NCI-H2227 treated with DMSO at 0.1 percent for 48 hours (cell line): ENCODE measurements at regions not wholly inside any gene's neighbourhood (a gene's known extent, or its start where the extent isn't known, plus 50 kb on each side); places are given as distances from the start of the nearest gene placed in this dataset.

Source experiments
- DNase-seq: peaks from one replicate; lab custom pipeline; 2025; lab: John Stamatoyannopoulos, UW

DNA sequence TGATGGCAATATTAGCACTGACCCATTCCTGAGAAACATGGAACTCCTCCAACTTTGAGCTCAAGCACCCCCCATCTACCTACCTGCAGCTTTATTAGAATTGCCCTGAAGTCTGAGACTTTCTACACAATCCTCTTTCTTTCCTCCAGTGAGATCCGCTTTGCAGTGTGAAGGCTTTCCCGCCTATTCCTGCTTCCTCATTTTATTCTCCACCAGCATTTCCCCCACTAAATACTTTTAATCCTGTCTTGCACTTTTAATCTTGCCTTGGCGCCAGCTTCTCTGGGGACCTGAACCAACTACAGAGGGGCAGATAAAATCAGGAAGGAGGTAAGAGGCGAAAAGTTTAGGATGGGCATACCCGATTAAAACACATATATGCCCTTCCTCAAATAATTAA, 178.1 kb upstream of the PRDM1 start:
- DNase-seq, result no peak

- no peak for DNase-seq
These were observed 178.8 kb upstream of the PRDM1 start for GRCh38 chr6:105907301-105907700.

DNA sequence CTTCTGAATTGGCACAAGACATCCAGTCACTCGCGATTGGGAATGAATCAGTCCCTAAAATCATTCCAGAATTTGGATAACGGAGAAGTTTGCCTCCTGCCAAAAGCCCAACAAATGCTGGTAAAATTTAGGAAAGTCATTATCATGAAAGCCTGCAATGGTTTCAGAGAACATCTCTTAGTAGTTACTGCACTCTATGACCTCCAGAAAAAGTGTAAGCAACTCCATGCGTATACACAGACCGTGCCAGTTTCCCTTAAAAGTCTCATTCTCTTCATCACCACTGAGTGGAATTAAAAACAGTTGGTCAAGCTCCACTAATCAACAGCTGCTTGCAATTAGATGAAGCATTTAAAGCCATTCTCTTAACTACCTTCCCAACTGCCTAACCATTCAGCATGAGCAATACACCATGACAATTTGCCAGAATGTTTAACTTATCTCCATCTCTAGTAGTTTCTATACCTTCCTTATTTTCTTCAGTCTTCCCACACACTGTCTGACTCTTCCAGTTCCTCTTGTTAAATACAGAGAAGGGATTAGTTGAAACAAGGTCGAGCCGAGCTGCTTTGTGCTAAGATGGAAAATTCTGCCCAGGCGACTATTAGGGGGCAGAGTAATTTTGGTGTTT, 183.6 kb upstream of the PRDM1 start:
- no peak for DNase-seq

- no peak for DNase-seq
These were observed 184.6 kb upstream of the PRDM1 start for GRCh38 chr6:105901583-105901982.

DNA sequence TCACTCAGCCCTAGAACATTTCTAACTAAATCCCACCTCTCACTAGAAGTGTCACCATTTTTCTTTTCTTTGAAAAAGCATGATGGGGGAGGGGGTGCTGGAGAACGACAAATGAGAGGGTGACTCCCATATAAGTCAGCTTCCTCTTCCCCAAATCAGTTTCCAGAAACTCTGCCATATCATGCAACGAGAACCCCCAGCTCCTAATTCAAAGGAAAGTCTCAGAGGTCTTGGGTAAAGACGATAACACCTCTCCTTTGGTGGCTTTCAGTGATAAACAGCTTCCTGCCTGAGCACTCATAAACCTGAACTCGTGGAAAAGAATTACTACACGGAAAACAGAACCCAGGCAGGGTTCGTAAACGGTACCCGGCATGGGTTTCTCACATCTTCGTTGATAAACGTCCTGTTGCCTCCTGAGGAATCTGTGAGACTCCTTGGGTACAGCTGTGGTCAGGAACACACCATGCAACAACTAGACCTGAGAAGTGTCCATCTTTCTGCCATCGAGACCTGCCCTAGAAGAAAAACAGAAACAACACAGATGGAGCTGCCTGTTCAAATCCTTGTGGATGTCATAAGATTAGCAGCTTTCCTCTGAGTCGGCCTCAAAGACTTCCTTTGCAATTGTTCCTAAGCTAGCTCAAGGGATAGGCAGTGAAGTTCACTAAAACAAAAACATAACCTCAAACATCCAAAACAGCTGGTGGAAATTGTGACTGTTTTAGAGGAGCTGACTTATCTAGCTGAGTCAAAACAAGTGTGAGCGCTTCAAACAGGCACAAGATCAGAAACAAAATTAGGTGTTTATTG, 185.8 kb upstream of the PRDM1 start:
- DNase-seq, result no peak

- DNase-seq, result no peak
These were observed 187.8 kb upstream of the PRDM1 start for GRCh38 chr6:105898286-105898685.

- no peak for DNase-seq
These were observed 189.0 kb upstream of the PRDM1 start for GRCh38 chr6:105897131-105897530.

GRCh38 chr6:105896821-105897095, 189.4 kb upstream of the PRDM1 start:
- DNase-seq, result no peak

GRCh38 chr6:105896052-105896820, 189.9 kb upstream of the PRDM1 start:
- no peak for DNase-seq

DNA sequence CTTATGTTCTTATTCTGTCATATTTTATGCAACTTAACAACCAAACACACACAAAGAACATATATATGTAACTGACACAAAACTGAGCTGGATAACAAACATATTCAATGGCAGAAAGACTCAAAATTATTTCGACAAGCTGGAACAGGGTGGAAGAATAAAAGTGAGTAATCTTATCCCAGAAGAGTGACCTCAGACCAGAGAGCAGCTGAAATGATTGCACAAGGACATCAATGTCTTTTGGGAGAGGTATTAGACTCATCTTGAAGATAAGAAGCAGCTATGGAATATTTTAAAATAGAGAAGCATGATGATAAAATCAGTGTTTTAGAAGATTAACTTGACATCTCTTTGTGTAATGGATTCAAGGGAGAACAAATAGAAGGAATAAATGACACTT, 191.6 kb upstream of the PRDM1 start:
- DNase-seq, result no peak

- no peak for DNase-seq
These were observed 192.4 kb upstream of the PRDM1 start for GRCh38 chr6:105893741-105894140.

DNA sequence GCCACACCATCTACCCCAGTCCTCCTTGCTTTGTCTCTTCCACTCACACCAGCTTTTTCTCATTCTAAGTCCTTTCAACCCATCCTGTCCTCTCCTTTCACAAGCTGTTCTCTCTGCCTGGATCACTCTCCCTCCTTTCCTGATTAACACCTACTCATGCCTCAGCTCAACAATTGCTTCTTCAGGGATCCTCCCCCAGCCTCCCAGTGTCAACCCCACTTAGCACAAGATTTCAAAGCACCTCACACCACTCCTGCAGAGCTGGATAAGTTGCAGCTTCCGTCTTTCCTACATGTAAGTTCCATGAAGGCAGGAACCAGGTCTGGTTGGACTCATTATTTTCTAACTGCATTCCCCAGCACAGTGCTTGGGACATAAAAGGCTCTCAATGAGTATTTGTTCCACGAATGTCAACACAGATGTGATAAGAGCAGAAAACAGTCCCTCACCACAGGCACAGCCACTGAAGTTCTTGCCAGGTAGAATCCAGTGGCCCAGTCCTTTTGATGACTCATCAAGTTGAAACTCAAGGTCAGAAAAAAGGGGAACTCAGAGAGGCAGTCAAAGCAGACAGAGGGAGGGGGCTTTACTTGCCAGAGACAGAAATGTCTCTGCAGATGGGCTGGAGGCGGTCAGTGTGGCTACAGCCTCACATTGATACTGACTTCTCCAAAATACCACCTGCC, 193.4 kb upstream of the PRDM1 start:
- DNase-seq, result no peak

GRCh38 chr6:105890521-105891244, 195.5 kb upstream of the PRDM1 start:
- no peak for DNase-seq

GRCh38 chr6:105889902-105890301, 196.2 kb upstream of the PRDM1 start:
- DNase-seq, result no peak

- no peak for DNase-seq
These were observed 199.2 kb upstream of the PRDM1 start for GRCh38 chr6:105886814-105887544.

GRCh38 chr6:105886066-105886813, 199.9 kb upstream of the PRDM1 start:
- DNase-seq, result no peak

DNA sequence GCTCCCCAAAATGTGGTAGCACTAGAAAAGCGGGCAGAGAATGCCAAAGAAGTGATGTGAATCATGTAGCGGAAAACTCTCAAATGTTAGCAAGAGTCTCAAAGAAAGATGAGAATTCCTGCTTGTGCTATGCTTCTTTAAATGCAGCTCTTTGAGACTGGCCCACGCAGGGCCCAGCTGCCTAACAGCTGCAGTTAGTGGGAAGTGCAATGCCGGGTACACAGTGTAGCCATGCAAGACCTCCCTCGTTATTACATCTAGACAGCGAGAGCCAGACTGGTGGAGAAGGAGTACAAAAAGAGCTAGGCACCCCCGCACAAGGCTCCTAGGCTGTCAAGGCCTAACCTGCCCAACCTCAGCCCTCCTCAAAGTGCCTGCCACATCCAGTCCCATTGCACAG, 201.7 kb upstream of the PRDM1 start:
- no peak for DNase-seq

DNA sequence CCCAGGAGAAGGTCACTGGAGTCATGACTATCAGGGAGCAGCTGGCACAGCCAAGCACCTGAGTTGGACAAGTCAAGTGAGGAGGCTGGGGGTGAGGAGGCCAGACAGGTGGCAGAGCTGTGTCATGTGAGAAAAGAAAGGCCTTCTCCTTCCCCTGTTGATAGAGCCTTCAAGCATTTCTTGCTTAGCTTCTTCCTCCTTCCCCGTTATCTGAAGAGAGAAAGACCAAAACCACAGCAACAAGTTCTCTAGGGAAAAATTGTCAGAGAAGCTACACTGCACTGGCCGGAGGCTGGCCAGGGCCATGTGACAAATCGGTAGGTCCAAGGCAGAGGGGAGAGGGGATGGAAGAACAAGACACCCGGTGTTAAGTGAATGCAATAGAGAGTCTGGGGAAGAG, 202.1 kb upstream of the PRDM1 start:
- no peak for DNase-seq

DNA sequence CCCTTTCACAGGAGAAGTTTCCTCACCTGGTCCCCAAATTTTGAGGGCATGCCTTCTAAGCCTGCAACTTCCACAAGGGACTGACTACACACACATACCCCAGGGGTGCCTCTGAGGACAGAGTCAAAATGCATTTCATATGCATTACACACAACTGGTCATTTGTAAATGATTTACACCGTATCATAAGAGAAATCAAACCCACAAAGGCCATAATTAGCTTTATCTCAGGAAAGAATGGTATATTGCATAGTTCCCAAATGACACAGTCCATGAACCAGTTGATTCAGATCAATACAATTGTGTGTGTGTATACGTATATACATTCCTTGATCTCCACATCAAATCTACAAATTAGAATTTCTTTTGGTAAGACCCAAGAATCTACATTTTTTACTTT, 203.3 kb upstream of the PRDM1 start:
- no peak for DNase-seq

- no peak for DNase-seq
These were observed 203.9 kb upstream of the PRDM1 start for GRCh38 chr6:105882121-105882803.
